H1 (cell line): ENCODE measurements at regions not wholly inside any gene's neighbourhood (a gene's known extent, or its start where the extent isn't known, plus 50 kb on each side); places are given as distances from the start of the nearest gene placed in this dataset.

Experiments
- CTCF ChIA-PET: fragments of 300-600 bp; sonication (Branson Sonifier 250); formaldehyde crosslinking; loops from one replicate; lab custom pipeline; 2021; ENCODE audit not compliant: partially characterized antibody; lab: Charles Lee
- POLR2A ChIA-PET: fragments of 300-600 bp; sonication (Branson Sonifier 250); formaldehyde crosslinking; loops from one replicate; lab custom pipeline; 2021; ENCODE audit warnings: inconsistent platforms; ENCODE audit not compliant: partially characterized antibody; lab: Charles Lee
- DNase-seq, 2 experiments: peaks; one replicate each; pipeline versions ENCODE4 v3.0.0 to v3.0.0-alpha.2; 2010 to 2022; ENCODE audit warnings: low spot score in 2 of 2, low read depth in 1 of 2, mixed read lengths in 1 of 2
- FAIRE-seq: peaks from 2 replicates; lab custom pipeline; 2011; peaks lifted over from hg19 to GRCh38; lab: Jason Lieb, UNC
- H2AFZ ChIP-seq: 2 replicates; pipeline ENCODE4 v1.8.1; 2012; ENCODE audit warnings: low read length, inconsistent platforms
- H2AK5ac ChIP-seq: 2 replicates; pipeline ENCODE4 v1.6.1; 2013; ENCODE audit warnings: low read depth, low read length
- H2BK120ac ChIP-seq: replicated peaks from 2 replicates; pipeline ENCODE3; 2013; ENCODE audit warnings: low read depth, low read length, inconsistent platforms
- H2BK12ac ChIP-seq: 2 replicates; pipeline ENCODE4 v1.6.1; 2013; ENCODE audit warnings: low read depth, low read length
- H2BK15ac ChIP-seq: 2 replicates; pipeline ENCODE4 v1.6.1; 2013; ENCODE audit warnings: low read length
- H2BK20ac ChIP-seq: 2 replicates; pipeline ENCODE4 v1.6.1; 2013; ENCODE audit warnings: low read length
- H2BK5ac ChIP-seq: 2 replicates; pipeline ENCODE4 v1.6.1; 2013; ENCODE audit warnings: low read depth, low read length
- H3K14ac ChIP-seq: 2 replicates; pipeline ENCODE4 v1.6.1; 2013; ENCODE audit warnings: inconsistent platforms; ENCODE audit not compliant: insufficient read length
- H3K18ac ChIP-seq: 2 replicates; pipeline ENCODE4 v1.6.1; 2013; ENCODE audit warnings: low read length; ENCODE audit errors: extremely low read depth
- H3K23ac ChIP-seq: 2 replicates; pipeline ENCODE4 v1.6.1; 2013; ENCODE audit warnings: inconsistent platforms; ENCODE audit not compliant: insufficient read length
- H3K23me2 ChIP-seq: 2 replicates; pipeline ENCODE4 v1.6.1; 2013; ENCODE audit warnings: low read depth, low read length
- H3K27ac ChIP-seq: 2 replicates; pipeline ENCODE4 v1.6.1; 2011; ENCODE audit warnings: low read depth, low read length, inconsistent platforms
- H3K27me3 ChIP-seq, 4 experiments: replicated peaks in 1 of 4; 1 replicate in 1 of 4; 2 replicates in 3 of 4; pipeline versions ENCODE4 v1.6.1 to v1.8.1; 2011 to 2013; ENCODE audit warnings: low read length in 3 of 4, mild to moderate bottlenecking in 3 of 4, inconsistent platforms in 2 of 4, mixed read lengths in 2 of 4, moderate library complexity in 1 of 4; ENCODE audit not compliant: control insufficient read depth in 3 of 4, insufficient read depth in 3 of 4; ENCODE audit errors: extremely low read depth in 1 of 4
- H3K36me3 ChIP-seq, 4 experiments: 2 replicates each; pipeline versions ENCODE4 v1.6.1 to v1.8.1; 2011 to 2013; ENCODE audit warnings: mild to moderate bottlenecking in 4 of 4, low read length in 3 of 4, moderate library complexity in 2 of 4, control low read depth in 1 of 4, inconsistent platforms in 1 of 4; ENCODE audit not compliant: insufficient read depth in 4 of 4, control insufficient read depth in 2 of 4
- H3K4ac ChIP-seq: replicated peaks from 2 replicates; pipeline ENCODE3; 2013; ENCODE audit warnings: low read length, low read depth, mixed read lengths, inconsistent platforms; ENCODE audit not compliant: insufficient read length
- H3K4me1 ChIP-seq, 4 experiments: replicated peaks in 1 of 4; 1 replicate in 1 of 4; 2 replicates in 3 of 4; pipeline versions ENCODE4 v1.6.1 to v1.8.1; 2011 to 2013; ENCODE audit warnings: low read length in 3 of 4, inconsistent platforms in 2 of 4, mixed read lengths in 1 of 4; ENCODE audit not compliant: insufficient read depth in 4 of 4, control insufficient read depth in 3 of 4
- H3K4me2 ChIP-seq, 2 experiments: 2 replicates each; pipeline versions ENCODE4 v1.6.1 to v1.8.1; 2011 to 2013; ENCODE audit warnings: low read depth in 2 of 2, low read length in 2 of 2, control low read depth in 1 of 2, inconsistent platforms in 1 of 2, mild to moderate bottlenecking in 1 of 2; ENCODE audit not compliant: insufficient read depth in 1 of 2
- H3K4me3 ChIP-seq, 4 experiments: fragments of 200-600, 300-600 bp in 1 of 4; sonication (generic), shearing (Covaris generic), sonication (Bioruptor Twin) in 1 of 4; 2 replicates each; pipeline versions ENCODE4 v1.5.1 to v1.8.1; 2011 to 2016; ENCODE audit warnings: low read length in 4 of 4, low read depth in 3 of 4, control low read depth in 2 of 4, inconsistent platforms in 2 of 4, mild to moderate bottlenecking in 2 of 4, mixed read lengths in 1 of 4, moderate library complexity in 1 of 4; ENCODE audit not compliant: insufficient read depth in 2 of 4; ENCODE audit errors: extremely low read depth in 1 of 4
- H3K56ac ChIP-seq: replicated peaks from 2 replicates; pipeline ENCODE3; 2013; ENCODE audit warnings: low read depth, mild to moderate bottlenecking, mixed read lengths, low read length, inconsistent platforms; ENCODE audit not compliant: insufficient read length
- H3K79me1 ChIP-seq: 2 replicates; pipeline ENCODE4 v1.6.1; 2013; ENCODE audit warnings: low read depth, low read length, control low read depth
- H3K79me2 ChIP-seq, 2 experiments: 2 replicates each; pipeline versions ENCODE4 v1.6.1 to v1.8.1; 2012 to 2013; ENCODE audit warnings: low read length in 2 of 2, mild to moderate bottlenecking in 2 of 2, inconsistent platforms in 1 of 2; ENCODE audit not compliant: insufficient read depth in 2 of 2, control insufficient read depth in 1 of 2
- H3K9ac ChIP-seq, 4 experiments: replicated peaks in 1 of 4; 1 replicate in 1 of 4; 2 replicates in 3 of 4; pipeline versions ENCODE4 v1.6.1 to v1.8.1; 2011 to 2013; ENCODE audit warnings: low read depth in 3 of 4, low read length in 3 of 4, control low read depth in 2 of 4, mild to moderate bottlenecking in 2 of 4, moderate library complexity in 2 of 4, inconsistent platforms in 1 of 4; ENCODE audit errors: extremely low read depth in 1 of 4
- H3K9me3 ChIP-seq, 2 experiments: 2 replicates each; pipeline versions ENCODE4 v1.6.1 to v1.8.1; 2012 to 2013; ENCODE audit warnings: mild to moderate bottlenecking in 2 of 2, moderate library complexity in 2 of 2, control low read depth in 1 of 2, inconsistent platforms in 1 of 2, low read depth in 1 of 2, low read length in 1 of 2, mixed read lengths in 1 of 2; ENCODE audit not compliant: insufficient read depth in 2 of 2
- H4K20me1 ChIP-seq, 2 experiments: replicated peaks in 1 of 2; 2 replicates each; pipeline versions ENCODE3 to v1.8.1; 2011 to 2013; ENCODE audit warnings: inconsistent platforms in 2 of 2, low read length in 2 of 2, mild to moderate bottlenecking in 1 of 2; ENCODE audit not compliant: insufficient read depth in 2 of 2, control insufficient read depth in 1 of 2
- H4K5ac ChIP-seq: 2 replicates; pipeline ENCODE4 v1.6.1; 2013; ENCODE audit warnings: low read length, low read depth, mixed read lengths, inconsistent platforms; ENCODE audit not compliant: insufficient read length
- H4K8ac ChIP-seq: 2 replicates; pipeline ENCODE4 v1.8.0; 2013; ENCODE audit warnings: mild to moderate bottlenecking, moderate library complexity, low read length, inconsistent platforms; ENCODE audit not compliant: insufficient read depth; ENCODE audit errors: extremely low read depth
- H4K91ac ChIP-seq: replicated peaks from 2 replicates; pipeline ENCODE3; 2013; ENCODE audit warnings: low read length, mixed read lengths, inconsistent platforms; ENCODE audit not compliant: insufficient read length
- BCL11A ChIP-seq, 2 experiments: IDR thresholded peaks; one replicate each; pipeline ENCODE4 v1.6.1; 2011; ENCODE audit warnings: low read depth in 2 of 2, low read length in 2 of 2, mild to moderate bottlenecking in 2 of 2
- CHD2 ChIP-seq: IDR thresholded peaks from 2 replicates; pipeline ENCODE4 v1.6.1; 2012; ENCODE audit warnings: low read length, improper control_type of control experiment
- E2F6 ChIP-seq: IDR thresholded peaks from 2 replicates; pipeline ENCODE4 v1.6.1; 2012; ENCODE audit warnings: inconsistent platforms
- GABPA ChIP-seq: IDR thresholded peaks from 2 replicates; pipeline ENCODE4 v1.6.1; 2011; ENCODE audit warnings: mild to moderate bottlenecking, low read length, moderate library complexity, borderline replicate concordance; ENCODE audit not compliant: insufficient read depth
- KDM1A ChIP-seq: fragments of 200-600, 300-600 bp; sonication (generic); IDR thresholded peaks from 2 replicates; pipeline ENCODE4 v1.7.1; 2016; ENCODE audit warnings: mild to moderate bottlenecking, low read length, borderline replicate concordance
- KDM5A ChIP-seq: fragments of 200-600 bp; IDR thresholded peaks from 2 replicates; pipeline ENCODE4 v1.7.1; 2012; ENCODE audit warnings: mild to moderate bottlenecking, low read length, inconsistent platforms, mixed read lengths
- RAD21 ChIP-seq, 2 experiments: IDR thresholded peaks in 1 of 2; conservative IDR thresholded peaks in 1 of 2; 2 replicates each; pipeline ENCODE4 v1.6.1; 2011; ENCODE audit warnings: low read depth in 2 of 2, low read length in 2 of 2, improper control_type of control experiment in 1 of 2, inconsistent platforms in 1 of 2, mild to moderate bottlenecking in 1 of 2, moderate library complexity in 1 of 2
- SIRT6 ChIP-seq: IDR thresholded peaks from one replicate; pipeline ENCODE4 v1.7.1; 2012; ENCODE audit warnings: low read length, inconsistent platforms
- SIX5 ChIP-seq: IDR thresholded peaks from 2 replicates; pipeline ENCODE4 v1.6.1; 2011; ENCODE audit warnings: mild to moderate bottlenecking, low read depth, low read length
- TBP ChIP-seq: IDR thresholded peaks from 2 replicates; pipeline ENCODE4 v1.6.1; 2011; ENCODE audit warnings: low read depth, low read length, improper control_type of control experiment
- TCF12 ChIP-seq: IDR thresholded peaks from 2 replicates; pipeline ENCODE4 v1.6.1; 2011; ENCODE audit warnings: low read depth, mild to moderate bottlenecking, low read length
- ZNF274 ChIP-seq: IDR thresholded peaks from 2 replicates; pipeline ENCODE4 v1.7.0; 2012; ENCODE audit warnings: low read length, borderline replicate concordance; ENCODE audit errors: extremely low read depth
- WGBS, 2 experiments: shearing (Covaris generic) in 1 of 2; methylation state at CpG; one replicate each; pipeline versions ENCODE4 v1.1.6 to v1.1.7; 2013 to 2015; ENCODE audit warnings: low lambda C conversion rate in 2 of 2, mixed read lengths in 2 of 2, inconsistent platforms in 1 of 2, low coverage in 1 of 2, missing lambda C conversion rate in 1 of 2; ENCODE audit not compliant: insufficient replicate concordance in 2 of 2, insufficient coverage in 1 of 2, insufficient read length in 1 of 2; ENCODE audit errors: extremely low coverage in 1 of 2, missing lambda C conversion rate in 1 of 2; 5-methylcytosine and 5-hydroxymethylcytosine counted together

GRCh38 chr2:47274054-47274782, 94.9 kb upstream of the EPCAM start:
- ChIA-PET CTCF (interaction anchor here (0.7 to 9.8 kb wide), 9 partner anchors 10 to 292 kb away, joined by 3 to 58 read pairs (median 3); no protein-coding TSS in a partner anchor), POLR2A (interaction anchor here (0.6 to 1.5 kb wide), 2 partner anchors 20 to 115 kb away, joined by 3 to 4 read pairs; no protein-coding TSS in a partner anchor)
- H3K23ac ChIP-seq = no peak overlapping the region
- H3K4me3 ChIP-seq = no peak overlapping the region
- no peak for FAIRE-seq
- H3K9me3 ChIP-seq = no peaks in the 10 kb centered on the region
- H2BK12ac ChIP-seq = peak overlapping the region; percentile 40; the same call in 1 of the 2 replicates
- H3K56ac ChIP-seq = no peak overlapping the region
- no peaks in the 10 kb centered on the region for H4K20me1 ChIP-seq
- H3K4ac ChIP-seq = no peak overlapping the region
- H2BK20ac ChIP-seq = peak overlapping the region; percentile 86; the same call in 1 of the 2 replicates
- H2BK5ac ChIP-seq = peak overlapping the region; percentile 49; the same call in 1 of the 2 replicates
- no peaks in the 10 kb centered on the region for H3K23me2 ChIP-seq
- H4K5ac ChIP-seq = no peak overlapping the region
- H3K9ac ChIP-seq = no peak overlapping the region
- no peaks in the 10 kb centered on the region for H3K79me1 ChIP-seq
- no peak overlapping the region for H2BK120ac ChIP-seq
- H4K8ac ChIP-seq = no peak overlapping the region
- no peak overlapping the region for H3K14ac ChIP-seq
- no peak overlapping the region for H3K27ac ChIP-seq
- no peak overlapping the region; the same call in 1 of the 2 replicates for H2AK5ac ChIP-seq
- H2AFZ ChIP-seq = no peak overlapping the region
- no peak overlapping the region for H4K91ac ChIP-seq
- H3K79me2 ChIP-seq = no peaks in the 10 kb centered on the region
- H2BK15ac ChIP-seq = peak overlapping the region; percentile 9; the same call in 1 of the 2 replicates
- no peak for DNase-seq
- 86% methylated on average over 10 of the region's 10 CpGs; no CpG with 5 or more reads in 1 of the 2 experiments for WGBS, 2 experiments
- H3K27me3 ChIP-seq = no peaks in the 10 kb centered on the region; a peak in 1 of 7 replicates
- H3K18ac ChIP-seq = no peak overlapping the region
- no peak overlapping the region for H3K4me2 ChIP-seq
- peaks cover 0 to 4% (median 0%) of the 10 kb centered on the region in 4 experiments; a peak in 4 of 7 replicates for H3K4me1 ChIP-seq
- no peaks in the 10 kb centered on the region for H3K36me3 ChIP-seq
- TF ChIP-seq E2F6 (no peak), KDM5A (no peak), BCL11A (IDR thresholded peaks at IDR 0.05; ENCODE audit: low read depth in 2 of 2, low read length in 2 of 2) (no peak), SIX5 (no peak), GABPA (no peak), TBP (no peak), CHD2 (no peak), SIRT6 (no peak), ZNF274 (no peak), RAD21 (IDR thresholded peaks at IDR 0.05 in 1 of 2, conservative IDR thresholded peaks at IDR 0.05 in 1 of 2; ENCODE audit: low read depth in 2 of 2, low read length in 2 of 2) (no peak), KDM1A (no peak), TCF12 (no peak)
